Lower leg skin (tissue), 3 donors: ENCODE measurements at regions not wholly inside any gene's neighbourhood (a gene's known extent, or its start where the extent isn't known, plus 50 kb on each side); places are given as distances from the start of the nearest gene placed in this dataset.

ENCODE experiments used
- CTCF ChIP-seq, 3 donors: fragments of 450-650 bp; IDR thresholded peaks; one replicate each; pipeline ENCODE4 v1.5.1; 2016; ENCODE audit warnings: antibody characterized with exemption in 3 of 3, mild to moderate bottlenecking in 3 of 3, moderate library complexity in 2 of 3
- POLR2A ChIP-seq, 2 donors: fragments of 450-650 bp; IDR thresholded peaks; one replicate each; pipeline ENCODE4 v1.6.1; 2016 to 2017; ENCODE audit warnings: antibody characterized with exemption in 2 of 2, mild to moderate bottlenecking in 1 of 2, moderate library complexity in 1 of 2

- TF ChIP-seq CTCF (IDR thresholded peaks at IDR 0.05) (no peak), POLR2A (IDR thresholded peaks at IDR 0.05) (no peak)
Observed at GRCh38 chr22:44380756-44381486, 68.2 kb upstream of the SHISAL1 start.
